ENCODE measurements at regions not wholly inside any gene's neighbourhood (a gene's known extent, or its start where the extent isn't known, plus 50 kb on each side); places are given as distances from the start of the nearest gene placed in this dataset.

DNA sequence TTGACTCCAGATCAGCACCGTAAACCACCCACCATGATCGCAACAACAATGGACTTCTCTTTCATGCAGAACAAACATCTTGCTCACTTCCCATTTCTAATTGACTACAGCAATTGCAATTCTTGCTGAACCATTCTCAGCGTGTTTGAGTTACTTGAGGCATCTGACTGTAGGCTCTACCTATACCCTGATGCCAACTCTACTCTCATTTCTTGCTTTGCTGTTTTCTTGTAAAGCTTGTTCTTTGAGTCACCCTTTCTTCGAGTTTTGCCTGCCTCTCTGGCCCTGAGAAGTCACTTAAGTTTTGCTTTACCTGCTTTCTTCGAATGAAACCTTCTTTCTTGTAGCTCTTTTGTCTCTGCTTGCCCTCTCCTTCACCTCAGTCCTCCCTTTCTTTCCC lies 160.5 kb upstream of the RND3 start:
- TF ChIP-seq, protein P1, sequence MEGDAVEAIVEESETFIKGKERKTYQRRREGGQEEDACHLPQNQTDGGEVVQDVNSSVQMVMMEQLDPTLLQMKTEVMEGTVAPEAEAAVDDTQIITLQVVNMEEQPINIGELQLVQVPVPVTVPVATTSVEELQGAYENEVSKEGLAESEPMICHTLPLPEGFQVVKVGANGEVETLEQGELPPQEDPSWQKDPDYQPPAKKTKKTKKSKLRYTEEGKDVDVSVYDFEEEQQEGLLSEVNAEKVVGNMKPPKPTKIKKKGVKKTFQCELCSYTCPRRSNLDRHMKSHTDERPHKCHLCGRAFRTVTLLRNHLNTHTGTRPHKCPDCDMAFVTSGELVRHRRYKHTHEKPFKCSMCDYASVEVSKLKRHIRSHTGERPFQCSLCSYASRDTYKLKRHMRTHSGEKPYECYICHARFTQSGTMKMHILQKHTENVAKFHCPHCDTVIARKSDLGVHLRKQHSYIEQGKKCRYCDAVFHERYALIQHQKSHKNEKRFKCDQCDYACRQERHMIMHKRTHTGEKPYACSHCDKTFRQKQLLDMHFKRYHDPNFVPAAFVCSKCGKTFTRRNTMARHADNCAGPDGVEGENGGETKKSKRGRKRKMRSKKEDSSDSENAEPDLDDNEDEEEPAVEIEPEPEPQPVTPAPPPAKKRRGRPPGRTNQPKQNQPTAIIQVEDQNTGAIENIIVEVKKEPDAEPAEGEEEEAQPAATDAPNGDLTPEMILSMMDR (IDR thresholded peaks at IDR 0.05), result no peak

DNA sequence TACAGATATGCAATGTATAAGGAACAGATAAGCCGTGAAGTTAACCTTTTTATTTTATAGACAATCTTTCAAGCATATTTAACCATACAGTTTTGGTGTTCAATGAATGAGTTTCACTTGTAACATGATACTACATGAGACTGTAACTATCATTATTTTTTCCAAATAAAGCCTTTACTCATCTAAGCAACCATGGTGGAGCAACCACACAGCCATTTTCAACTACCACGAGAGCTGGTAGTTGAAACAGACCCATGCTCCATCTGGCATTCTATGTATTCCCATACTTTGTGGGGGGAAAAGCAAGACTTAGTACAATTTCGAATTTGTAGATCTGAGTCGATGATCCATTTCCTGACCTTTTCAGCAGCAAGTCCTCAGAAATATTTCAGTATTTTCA lies 159.3 kb upstream of the RND3 start:
- TF ChIP-seq, protein P1 (IDR thresholded peaks at IDR 0.05), result no peak

DNA sequence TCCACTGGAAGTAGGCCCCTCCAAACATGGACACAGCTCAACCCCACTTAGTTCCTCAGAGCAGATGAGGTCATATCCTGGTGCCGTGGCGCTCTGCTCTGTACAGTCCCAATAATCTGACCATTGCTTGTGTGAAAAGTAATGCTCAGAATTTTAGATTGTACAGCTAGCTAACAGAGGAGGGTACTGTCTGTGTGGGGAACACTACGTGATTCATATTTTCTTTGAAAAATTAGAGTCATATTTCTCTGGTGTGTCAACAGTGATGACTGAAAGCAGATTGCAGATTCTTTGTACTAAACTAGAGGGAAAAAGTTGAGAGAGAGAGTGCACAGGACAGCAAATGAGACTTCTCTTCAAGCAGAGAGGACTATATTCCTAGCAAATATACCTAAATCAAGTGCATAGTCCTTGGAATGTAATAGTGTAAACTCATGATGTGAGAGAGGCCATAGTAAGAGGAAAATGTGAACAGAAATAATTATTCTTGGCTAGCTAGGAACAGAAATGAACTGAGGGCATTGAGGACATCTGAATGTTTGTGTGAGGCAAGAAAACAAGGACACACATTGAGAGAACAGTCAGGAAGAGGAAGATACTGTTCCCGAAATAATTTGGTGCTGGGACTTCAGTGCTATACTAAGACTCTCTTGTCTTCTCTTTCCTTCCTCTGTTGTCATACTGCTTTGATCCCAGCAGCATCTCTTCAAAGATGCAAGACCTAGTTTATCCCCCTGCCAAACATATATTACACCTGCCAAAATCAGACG lies 157.0 kb upstream of the RND3 start:
- TF ChIP-seq, protein P1 (IDR thresholded peaks at IDR 0.05), result no peak

DNA sequence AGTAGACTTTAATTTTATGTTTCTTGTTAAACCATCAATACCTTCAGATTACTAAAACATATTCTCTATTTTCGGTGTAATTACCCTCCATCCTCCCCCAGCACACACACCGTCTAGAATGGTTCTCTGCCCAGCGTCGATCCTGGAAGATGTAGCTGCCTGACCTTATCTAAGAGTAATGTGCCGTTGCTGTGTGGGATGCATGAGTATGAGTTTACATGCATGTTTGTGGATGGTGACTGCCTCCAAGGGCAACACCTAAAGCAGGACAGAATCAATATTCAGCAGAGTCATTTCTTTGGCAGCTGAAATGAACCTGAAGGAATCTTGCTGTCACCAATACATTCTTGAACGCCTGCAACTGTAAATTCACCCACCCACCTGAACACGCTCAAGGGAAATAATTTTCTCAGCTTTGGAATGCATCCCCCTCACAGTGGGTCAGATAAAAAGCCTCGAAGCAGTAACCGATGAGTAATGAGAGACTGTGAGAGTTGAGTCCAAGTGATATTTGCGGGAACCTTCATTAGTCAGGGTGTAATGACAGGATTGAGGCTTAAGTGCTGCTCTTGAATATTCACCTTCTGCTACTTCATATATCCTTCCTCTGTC lies 155.8 kb upstream of the RND3 start:
- TF ChIP-seq, protein P1 (IDR thresholded peaks at IDR 0.05), result no peak

DNA sequence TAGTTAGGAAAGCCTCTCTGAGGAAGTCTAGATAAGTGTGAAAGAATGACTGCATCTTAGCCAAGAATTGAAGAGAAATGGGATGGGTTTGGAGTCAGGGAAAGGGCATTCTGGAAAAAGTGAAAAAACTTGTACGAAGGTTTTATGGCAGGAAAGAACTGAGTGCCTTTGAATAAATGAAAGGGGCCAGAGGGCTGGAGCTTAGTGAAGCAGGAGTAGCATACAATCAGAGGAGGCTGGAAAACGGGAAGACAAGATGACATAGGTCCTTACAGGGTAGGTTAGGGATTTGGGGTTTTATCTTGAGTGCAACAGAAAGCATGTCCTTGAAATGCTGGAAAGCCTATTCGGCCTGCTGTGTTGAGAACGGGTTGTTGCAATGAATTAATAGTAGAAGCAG lies 152.6 kb upstream of the RND3 start:
- TF ChIP-seq, protein P1 (IDR thresholded peaks at IDR 0.05), result no peak

DNA sequence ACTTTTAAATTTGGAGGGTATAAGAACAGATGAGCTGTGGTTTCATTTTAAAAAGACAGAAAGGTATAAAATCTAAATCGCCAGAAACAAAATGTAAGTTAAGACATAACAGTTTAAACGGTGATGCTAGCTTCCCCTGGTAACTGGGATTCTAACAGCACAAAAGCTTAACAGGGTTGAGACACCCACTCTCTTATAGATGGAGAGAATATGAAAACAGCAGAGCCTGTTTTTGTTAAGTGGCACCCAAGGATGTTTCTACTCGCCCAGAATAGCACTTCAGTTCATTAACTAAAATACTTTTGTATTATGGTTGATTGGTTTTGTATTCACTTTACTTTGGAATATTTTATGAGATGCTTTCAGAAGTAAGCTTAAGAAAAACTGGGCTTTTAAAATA lies 151.9 kb upstream of the RND3 start:
- TF ChIP-seq, protein P1 (IDR thresholded peaks at IDR 0.05), result no peak

DNA sequence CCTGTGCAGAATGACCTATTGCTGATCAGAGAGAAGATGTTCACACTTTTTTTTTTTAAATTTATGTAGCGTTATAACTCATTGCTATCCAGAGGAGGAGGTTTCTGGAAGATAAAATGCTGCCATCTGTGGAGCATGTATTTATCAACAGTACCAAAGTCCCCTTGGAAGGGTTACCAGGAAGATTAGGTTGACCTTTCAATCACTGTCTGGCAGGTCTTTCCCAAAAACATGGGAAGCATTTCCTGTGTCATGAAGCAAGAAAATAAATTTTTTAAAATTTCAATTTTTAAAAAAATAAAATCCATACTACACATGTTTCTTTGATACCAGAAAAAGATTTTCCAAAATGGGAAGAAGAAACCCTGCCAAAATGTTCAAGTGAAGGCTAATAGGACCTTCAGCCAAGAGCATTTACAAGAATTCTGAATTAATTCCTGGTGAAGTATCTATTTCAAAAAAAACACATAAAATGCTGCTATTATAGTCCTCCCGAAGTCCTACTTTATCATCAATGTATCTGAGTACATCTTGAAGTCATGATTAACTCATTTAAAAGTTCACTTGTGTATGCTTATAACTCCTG lies 143.9 kb upstream of the RND3 start:
- TF ChIP-seq, protein P1 (IDR thresholded peaks at IDR 0.05), result no peak

Measured in LNCAP (cell line).